ENCODE measurements at regions not wholly inside any gene's neighbourhood (a gene's known extent, or its start where the extent isn't known, plus 50 kb on each side); places are given as distances from the start of the nearest gene placed in this dataset.
"Not testable (repeated sequence)": the region's sequence is repeated elsewhere in the genome, so short reads cannot be mapped to it uniquely, and the experiment has no call there.

DNA sequence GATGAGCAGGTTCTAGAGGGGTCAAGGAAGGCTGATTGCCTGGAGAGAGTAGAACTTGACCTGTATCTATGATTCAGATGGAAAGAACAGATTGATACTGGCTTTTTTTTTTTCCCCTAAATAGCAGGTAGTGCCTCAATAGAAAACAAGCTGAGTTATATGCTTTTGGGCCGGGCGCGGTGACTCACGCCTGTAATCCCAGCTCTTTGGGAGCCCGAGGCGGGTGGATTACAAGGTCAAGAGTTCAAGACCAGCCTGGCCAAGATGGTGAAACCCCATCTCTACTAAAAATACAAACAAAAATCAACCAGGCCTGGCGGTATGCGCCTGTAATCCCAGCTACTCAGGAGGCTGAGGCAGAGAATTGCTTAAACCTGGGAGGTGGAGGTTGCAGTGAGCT lies 186.1 kb downstream of the CEP135 start:
- DNase-seq: not testable (repeated sequence)

DNA sequence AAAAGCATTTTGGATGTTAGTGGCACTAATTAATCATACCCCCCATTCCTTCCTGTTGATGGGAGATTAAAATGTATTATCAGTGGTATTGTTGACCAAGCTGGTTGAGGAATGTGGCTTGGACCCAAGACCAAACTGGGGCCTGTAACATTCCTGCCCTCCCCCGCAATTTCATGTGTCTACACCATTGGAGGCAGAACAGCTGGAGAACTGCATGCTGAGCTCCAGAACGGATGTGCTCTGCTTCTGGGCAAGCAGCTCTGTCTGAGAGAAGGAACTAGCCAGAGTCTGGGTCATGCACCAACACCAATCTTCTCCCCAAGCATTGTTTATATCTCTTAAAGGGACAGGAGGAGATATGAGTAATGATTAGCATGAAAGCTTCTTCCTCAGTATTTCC lies 185.5 kb downstream of the CEP135 start:
- no peak for DNase-seq

DNA sequence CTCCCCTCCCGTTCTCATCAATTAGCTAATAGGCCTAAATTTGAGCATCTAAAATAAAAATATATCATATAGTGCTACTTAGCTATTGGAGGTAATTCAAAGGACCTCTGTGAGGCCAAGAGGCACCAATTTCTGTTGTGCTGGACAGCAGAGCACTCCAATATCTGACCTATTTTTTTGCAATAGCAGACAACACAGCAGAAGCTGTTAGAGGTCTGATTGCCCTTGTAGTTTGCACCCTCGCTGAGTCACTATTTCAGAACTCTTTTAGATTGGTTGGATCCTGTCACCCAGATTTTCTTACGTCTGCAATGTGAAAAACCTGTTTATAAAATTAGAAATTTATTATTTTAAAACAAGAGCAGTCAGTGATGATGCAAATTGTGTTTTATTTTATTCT lies 184.1 kb downstream of the CEP135 start:
- DNase-seq: no peak

DNA sequence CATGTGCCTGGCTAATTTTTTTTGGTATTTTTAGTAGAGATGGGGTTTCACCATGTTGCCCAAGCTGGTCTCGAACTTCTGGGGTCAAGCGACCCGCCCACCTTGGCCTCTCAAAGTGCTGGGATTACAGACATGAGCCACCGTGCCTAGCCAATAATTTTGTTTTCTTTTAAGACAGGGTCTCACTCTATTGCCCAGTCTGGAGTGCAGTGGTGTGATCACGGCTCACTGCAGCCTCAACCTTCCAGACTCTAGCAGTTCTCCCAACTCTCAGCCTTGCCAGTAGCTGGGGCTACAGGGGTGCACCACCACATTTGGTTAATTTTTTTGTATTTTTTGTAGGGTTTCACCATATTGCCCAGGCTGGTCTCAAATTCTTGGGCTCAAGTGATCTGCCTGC lies 183.4 kb downstream of the CEP135 start:
- not testable (repeated sequence) for DNase-seq

DNA sequence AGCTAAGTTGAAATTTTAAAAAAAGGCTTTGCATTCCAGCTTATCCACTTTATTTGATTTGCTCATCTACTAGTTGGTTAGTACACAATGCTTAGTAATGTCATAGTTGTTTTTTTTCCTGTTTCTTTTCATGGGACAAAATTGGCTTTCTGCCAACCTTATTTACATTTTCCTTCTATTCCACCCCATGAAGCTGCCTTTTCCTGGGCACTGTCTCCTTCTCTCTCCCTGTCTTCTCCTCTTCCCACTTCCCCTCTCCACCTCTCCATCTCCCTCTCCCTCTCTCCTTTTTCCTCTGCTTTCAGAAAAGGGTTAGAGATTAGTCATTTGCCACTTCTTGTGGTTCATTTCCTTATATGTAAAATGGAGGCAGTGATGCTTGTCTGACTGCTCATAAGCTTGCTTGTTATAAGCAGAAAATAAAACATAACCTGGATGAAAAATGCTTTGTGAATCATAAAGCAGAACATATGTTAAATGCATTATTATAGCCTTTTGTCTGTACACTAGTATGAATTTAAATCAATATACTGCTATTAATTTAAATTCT lies 181.9 kb downstream of the CEP135 start:
- DNase-seq: no peak

DNA sequence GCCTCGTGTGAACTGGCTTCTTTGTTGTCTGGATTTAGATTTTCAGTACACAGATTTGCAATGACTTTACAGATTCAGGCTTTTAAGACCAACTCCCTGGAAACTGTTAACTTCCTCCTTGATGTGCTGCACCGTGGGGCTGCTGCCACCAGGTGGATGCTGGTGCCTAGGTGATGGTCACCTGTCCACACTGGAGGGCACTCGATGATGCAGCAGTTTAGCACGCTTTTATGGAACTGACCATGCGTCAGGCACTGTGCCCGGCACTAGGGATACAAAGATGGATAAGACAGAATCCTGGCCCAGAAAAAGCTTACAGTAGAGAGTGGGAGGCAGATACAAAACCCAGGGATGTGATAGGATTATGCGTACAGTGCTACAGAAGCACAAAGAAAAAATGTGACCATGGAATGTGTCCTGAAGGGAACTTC lies 180.7 kb downstream of the CEP135 start:
- DNase-seq: no peak

DNA sequence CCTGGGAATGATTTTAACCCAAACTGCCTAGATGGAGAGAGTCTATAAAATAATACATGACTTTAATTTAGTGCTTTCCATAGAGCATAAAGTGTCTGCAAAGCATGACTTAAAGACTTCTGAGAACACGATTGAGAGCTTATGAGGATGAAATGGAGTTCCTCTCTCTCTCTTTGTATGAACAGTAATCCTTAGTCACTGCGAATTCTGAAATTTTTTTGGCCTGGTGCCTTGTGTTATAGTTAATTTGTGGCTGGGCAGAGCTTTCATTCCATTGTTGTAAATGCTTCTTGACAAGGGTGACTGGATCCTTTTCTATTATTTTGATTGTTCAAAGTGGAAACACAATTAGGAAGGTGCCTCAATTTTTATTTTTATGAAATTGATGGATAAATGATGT lies 179.5 kb downstream of the CEP135 start:
- DNase-seq: no peak

DNA sequence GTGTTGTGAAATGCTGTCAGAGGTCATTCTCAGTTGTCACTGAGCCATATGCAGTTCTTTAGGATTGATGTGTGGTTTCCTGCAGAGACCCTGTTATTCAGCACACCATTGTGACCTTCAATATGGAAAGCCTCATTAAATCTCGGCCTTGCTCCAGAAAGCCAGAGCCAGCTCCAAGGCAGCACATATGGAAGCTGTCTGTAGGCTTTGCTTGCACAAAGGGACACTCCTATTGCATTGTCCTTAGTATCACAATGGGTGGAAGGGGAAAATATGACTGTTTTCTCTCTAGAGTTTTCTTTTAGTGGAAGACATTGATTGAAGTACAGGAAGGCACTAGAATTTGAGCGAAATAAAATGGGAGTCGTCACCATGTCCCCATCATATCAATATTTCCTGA lies 179.0 kb downstream of the CEP135 start:
- no peak for DNase-seq

DNA sequence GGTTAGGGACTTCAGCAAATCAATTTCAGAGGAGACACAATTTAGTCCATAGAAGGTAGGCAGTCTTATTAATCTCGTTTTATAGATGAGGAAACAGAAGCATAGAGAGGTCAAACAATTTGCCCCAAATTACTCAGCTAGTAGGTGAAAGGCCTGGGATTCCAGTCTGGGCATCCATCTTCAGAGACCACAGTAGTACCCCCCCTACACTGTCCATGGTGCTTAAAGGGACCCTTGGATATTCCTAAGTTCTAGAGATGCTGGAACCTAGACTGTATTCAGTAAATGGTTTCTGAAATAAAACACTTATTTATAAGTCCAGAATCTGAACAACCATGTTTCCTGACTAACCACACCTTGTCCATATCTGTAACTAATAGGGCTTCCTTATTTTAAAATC lies 174.8 kb downstream of the CEP135 start:
- no peak for DNase-seq

DNA sequence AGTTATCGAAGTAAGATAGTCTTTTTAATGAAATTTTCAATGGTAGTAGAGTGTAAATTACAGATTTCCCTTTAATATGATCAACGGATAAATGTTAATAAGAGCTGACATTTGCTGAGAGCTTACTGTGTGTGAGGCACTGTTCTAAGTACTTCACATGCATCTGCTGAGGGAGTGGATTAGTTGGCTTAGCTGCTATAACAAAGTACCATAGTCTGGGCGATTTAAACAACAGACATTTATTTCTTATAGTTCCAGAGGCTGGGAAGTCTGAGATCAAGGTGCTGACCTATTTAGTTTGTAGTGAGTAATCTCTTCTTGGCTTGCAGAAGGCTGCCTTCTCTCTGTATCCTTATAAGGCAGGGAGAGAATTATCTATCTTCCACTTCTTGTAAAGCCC lies 174.3 kb downstream of the CEP135 start:
- DNase-seq: no peak

DNA sequence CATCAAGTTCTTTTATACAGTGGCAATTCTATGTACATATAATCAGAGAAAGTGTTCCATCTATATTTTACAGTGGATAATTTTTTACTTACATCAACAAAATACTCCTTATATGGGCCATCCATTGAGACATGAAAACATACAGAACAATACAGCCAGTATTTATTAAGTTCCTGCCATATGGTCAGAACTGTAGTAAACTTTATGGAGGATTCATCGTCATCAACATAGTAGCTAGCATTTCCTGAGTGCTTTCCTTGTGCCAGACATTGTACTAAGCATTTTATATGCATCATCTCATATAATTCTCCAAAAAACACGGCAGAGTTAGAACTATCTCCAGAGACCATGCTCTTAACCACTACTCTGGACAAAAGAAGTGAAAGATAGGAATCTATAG lies 170.1 kb downstream of the CEP135 start:
- no peak for DNase-seq

DNA sequence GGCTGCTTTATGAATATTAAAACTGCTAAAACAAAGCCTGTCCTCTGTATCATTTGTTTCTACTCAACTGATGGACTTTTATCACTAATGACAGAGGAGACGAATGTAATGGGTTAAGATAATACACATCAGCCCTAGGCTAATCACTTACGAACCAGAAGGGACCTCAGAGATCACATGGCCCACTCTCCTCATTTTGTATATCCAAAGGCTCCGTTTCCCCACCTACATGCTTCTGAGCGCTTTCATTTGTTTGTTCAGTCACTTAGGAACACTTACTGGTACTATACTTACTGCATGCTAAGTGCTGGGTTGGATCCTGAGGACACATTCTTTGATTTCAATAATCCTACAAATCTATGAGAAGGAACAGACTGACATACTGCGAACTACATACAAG lies 169.3 kb downstream of the CEP135 start:
- no peak for DNase-seq

DNA sequence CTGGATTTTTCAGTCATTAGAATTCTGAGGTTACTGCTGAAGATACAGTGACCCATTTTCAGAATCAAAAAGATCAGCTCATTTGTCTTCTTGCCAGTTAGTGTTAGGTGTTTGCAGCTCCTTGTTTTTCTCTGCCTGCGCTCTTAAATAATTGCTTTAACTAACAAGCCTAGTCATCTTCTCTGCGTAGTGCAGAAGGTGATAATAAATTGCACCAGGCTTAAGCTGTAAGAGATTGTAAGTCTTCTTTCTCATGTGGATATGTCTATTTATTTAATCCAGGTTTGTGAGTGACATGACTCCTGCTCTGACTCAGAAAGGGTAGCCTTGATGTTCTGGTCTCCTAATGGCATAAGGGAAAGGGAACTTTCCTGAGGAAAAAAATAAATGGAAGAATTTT lies 167.2 kb downstream of the CEP135 start:
- no peak for DNase-seq

DNA sequence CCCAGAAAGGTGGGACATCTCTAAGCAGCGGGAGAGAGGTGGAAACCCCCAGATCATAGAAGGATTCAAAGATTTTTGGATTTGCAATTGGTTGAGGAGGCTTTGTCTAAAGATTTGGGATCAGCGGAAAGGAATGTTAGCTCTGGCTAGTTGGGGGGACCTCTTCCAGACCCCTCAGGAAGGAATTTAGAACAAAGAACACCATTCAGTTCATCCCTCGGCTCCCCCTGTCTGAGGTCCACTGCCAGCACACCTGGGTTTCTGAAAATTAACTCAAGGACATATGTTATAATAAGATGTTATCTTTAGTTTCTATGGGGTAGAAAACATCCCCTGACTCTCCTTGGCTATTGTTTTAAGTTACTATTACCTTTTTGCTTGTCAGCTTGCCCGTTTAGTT lies 163.6 kb downstream of the CEP135 start:
- no peak for DNase-seq

DNA sequence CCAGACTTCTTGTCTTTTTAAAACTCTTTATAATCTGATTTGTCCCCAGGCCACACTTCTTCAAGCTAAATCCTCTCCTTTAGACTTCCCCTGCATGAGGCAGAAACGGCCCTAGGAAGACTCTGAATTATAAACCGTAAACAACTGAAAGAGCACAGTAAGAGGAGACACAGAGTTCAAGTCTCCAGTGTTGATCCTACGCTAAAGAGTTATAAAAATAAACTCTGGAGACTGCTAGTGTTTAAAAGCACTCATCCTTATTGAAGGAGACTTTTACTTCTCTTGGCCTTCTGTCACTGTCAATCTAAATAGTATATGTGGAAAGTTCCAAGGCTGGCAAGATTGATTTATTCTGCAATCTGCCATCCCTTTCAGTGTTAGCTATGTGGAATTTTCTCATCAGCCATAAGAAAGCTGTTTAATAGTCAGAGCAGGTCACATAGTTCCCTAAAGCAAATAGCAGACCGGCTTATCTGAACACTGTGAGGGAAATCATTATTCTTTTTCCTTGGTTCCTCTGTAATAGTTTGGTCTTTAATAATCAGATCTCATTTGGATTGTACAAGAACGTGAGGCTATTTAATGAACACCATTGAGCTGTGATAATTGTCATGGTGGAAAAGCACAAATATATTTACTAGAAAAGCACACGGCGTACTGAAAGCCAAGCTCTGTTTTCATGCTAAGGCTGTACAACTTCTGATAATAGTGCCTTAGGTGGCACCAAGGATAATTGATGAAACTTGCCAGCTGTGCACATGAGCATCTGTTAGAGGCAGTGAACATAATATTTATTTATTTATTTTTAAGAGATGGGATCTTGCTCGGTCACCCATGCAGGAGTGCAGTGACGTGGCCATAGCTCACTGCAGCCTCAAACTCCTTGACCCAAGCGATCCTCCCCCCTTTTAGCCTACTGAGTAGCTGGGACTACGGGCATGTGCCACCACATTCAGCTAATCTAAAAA lies 157.7 kb downstream of the CEP135 start:
- DNase-seq: no peak

DNA sequence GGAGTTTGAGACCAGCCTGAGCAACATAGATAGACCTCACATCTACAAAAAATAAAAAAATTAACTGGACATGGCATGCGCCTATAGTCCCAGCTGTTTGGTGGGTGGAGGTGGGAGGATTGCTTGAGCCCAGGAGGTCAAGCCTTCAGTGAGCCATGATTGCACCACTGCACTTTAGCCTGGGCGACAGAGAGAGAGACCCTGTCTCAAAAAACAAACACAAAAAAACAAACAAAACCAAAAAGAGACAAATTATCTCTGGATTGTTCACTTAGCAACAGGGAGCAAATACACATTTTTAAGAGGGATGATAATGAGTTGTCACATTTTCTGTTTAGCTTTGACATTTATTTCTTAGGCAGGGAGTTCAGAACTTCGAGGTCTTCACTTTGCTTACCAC lies 155.4 kb downstream of the CEP135 start:
- no peak for DNase-seq

DNA sequence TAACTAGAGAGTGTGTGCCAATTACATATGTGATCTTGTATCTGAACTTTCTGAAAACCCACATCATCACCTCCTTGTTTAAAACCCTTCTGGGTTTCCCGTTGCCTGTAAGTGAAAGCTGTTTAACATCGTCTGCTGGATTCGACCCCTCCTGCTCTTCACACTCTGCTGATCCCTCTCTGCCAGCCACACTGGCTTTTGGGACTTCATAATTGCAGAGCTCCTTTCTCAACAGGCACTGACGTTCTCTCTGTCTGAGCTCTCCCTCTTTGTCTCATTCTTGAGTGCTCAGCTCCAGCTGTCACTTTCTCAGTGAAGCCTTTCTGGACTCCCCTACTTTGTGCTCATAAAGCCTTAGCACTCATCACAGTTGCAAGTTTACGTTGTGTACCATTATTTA lies 153.9 kb downstream of the CEP135 start:
- DNase-seq: no peak

DNA sequence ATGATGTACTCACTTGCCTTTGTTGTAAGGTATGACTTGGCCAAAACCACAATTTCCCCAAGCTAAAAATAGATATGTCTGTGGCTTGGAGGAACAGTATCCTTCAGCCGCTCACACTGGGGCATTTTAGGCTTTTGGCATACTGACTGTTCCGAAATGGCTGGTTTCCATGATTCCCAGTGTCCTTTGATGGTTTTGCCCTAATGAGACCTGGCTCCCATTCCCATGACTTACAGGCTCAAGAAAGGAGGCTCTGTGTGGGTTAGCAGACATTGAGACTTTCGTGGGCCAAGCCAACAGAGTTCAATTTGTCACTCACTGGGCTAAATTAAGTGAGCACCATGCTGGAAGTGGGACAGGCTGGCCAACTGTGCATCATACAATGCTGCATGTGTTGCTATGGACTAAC lies 150.6 kb downstream of the CEP135 start:
- no peak for DNase-seq

DNA sequence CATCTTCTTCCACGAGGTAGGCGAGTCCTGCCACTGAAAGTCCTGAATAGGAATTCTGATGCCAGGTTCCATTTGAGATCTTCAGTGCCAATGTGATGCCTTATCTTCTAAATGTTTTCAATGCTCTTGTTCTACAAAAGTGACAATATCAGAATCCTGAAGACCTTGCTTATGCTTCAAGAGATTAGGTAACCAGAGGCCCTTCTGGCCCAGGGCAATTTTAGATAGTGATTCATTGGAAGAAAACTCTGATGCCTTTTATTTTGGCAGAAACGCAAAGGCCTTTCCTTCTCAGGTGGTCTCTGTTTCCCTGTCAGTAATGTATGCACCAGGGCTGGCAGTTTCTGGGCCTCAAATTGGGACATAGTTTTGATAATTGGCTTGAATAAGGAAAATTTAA lies 144.8 kb downstream of the CEP135 start:
- DNase-seq: no peak

DNA sequence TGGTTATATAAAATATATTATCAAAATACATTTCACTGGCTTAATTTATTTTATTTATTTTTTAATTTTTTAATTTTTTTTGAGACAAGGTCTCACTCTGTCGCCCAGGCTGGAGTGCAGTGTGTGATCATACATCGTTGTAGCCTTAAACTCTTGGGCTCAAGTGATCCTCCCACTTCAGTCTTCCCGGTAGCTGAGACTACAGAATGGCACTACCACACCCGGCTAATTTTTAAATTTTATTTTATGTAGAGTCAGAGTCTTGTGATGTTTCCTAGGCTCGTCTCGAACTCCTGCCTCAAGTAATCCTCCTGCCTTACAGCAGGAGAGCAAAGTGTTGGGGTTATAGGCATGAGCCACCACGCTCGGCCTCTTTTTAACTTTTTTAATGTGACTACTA lies 143.8 kb downstream of the CEP135 start:
- DNase-seq: no peak

DNA sequence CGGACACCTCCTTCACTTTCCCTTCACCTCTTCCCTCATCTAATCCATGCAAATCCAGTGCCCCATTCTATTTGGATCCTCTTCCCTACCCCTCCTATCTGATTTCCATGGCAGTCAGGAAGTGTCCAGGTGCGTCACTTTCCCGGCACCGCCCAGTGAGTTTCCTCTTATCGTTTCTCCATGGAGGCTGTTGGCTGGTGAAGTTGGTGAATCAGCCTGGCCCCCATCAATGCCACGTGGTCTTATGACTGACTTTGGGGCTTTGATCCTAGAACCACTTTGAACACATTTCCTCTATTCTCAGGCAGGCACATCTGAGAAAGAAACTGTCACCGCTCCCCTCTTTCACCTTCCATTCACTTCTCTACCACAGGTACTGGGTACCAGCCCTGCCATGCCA lies 137.8 kb downstream of the CEP135 start:
- no peak for DNase-seq

DNA sequence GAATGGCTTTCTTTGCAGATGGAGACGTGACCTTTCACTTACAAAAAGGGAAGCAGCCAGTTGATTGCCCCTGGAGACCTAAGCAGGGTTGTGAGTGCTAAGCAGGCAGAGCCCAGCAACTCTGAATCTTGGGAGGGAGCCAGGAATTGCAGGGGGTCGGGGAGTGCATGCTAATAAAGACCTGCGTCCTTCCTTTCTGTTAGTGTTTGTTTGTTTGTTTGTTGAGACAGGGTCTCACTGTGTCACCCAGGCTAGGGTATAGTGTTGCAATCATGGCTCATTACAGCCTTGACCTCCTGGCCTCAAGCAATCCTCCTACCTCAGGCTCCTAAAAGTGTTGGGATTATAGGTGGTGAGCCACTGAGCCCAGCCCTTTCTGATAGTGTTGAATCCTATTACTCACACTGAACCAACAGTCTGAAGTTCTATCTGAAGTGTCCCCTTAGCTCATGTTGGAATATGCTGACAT lies 137.4 kb downstream of the CEP135 start:
- no peak for DNase-seq

DNA sequence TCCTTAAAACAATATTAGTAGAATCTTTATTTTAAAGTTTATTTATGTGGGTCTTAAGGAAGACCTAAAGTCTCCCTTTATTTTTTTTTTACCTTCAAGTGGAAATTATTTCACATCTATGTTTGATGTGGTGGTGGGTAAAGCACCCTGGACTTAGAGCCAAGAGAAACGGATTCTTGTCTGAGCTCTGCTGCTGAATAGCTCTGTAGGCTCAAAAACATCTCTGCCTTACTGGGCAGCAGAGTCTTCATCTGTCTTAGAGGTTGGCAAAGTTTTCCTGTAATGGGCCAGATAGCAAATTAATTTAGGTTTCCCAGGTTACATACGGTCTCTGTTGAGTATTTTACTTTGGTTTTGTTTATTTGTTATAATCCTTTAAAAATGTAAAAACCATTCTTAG lies 136.5 kb downstream of the CEP135 start:
- no peak for DNase-seq

DNA sequence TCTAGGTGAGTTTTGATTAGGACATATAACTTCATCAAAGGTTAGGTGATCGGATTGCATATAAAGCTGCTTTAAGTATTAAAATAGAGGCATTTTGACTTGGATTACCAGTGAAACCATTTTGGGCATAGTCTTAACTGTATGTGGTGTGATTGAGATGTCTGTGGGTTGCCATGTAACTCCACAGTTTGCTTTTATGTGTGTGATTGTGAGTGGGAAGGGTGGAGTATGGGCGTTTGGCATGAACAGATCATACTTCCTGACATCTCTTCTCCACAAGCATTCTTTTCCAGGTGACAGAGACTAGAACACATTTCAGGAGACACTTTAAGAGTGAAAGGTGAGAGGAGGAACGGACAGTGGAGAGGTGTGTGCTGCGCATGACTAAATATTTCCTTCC lies 136.1 kb downstream of the CEP135 start:
- DNase-seq: no peak

Measured in activated CD8-positive, alpha-beta memory T cell treated with anti-CD3 and anti-CD28 coated beads, Interleukin-2, amount 50 U/mL, for 4 hours (primary cell).